HG02798 (cell line): ENCODE measurements at regions not wholly inside any gene's neighbourhood (a gene's known extent, or its start where the extent isn't known, plus 50 kb on each side); places are given as distances from the start of the nearest gene placed in this dataset.
A peak's percentile ranks its signal among the peaks of the same experiment; 100 is the strongest.

Experiments used
- ATAC-seq: cut with Tn5 transposase; IDR thresholded peaks from one replicate; pipeline ENCODE4 v1.9.1; 2021; ENCODE audit warnings: mild to moderate bottlenecking; ENCODE audit not compliant: unreplicated experiment, poor library complexity

- peak; percentile 81 for ATAC-seq
Observed at GRCh38 chr7:33750177-33750576, 155.2 kb upstream of the BMPER start.

- ATAC-seq, result no peak
Observed at GRCh38 chr7:33751443-33751842, 153.9 kb upstream of the BMPER start.

GRCh38 chr7:33753881-33754525 is 151.3 kb upstream of the BMPER start:
- no peak for ATAC-seq

GRCh38 chr7:33754933-33755928 is 150.1 kb upstream of the BMPER start:
- ATAC-seq, result no peak

- ATAC-seq, result no peak
Observed at GRCh38 chr7:33757050-33757449, 148.3 kb upstream of the BMPER start.

GRCh38 chr7:33757563-33758165 is 147.7 kb upstream of the BMPER start:
- no peak for ATAC-seq

- ATAC-seq, result no peak
Observed at GRCh38 chr7:33760146-33760545, 145.2 kb upstream of the BMPER start.

GRCh38 chr7:33760834-33761233 is 144.5 kb upstream of the BMPER start:
- ATAC-seq, result no peak

- ATAC-seq, result no peak
Observed at GRCh38 chr7:33761449-33762080, 143.8 kb upstream of the BMPER start.

GRCh38 chr7:33762151-33762910 is 143.0 kb upstream of the BMPER start:
- ATAC-seq, result no peak

- no peak for ATAC-seq
Observed at GRCh38 chr7:33762911-33763306, 142.4 kb upstream of the BMPER start.

- no peak for ATAC-seq
Observed at GRCh38 chr7:33764752-33765451, 140.4 kb upstream of the BMPER start.

GRCh38 chr7:33766405-33766804 is 138.9 kb upstream of the BMPER start:
- ATAC-seq, result no peak

GRCh38 chr7:33769930-33770329 is 135.4 kb upstream of the BMPER start:
- ATAC-seq, result no peak

- ATAC-seq, result no peak
Observed at GRCh38 chr7:33770576-33770975, 134.8 kb upstream of the BMPER start.

- ATAC-seq, result no peak
Observed at GRCh38 chr7:33771422-33771821, 133.9 kb upstream of the BMPER start.

- no peak for ATAC-seq
Observed at GRCh38 chr7:33773053-33773452, 132.3 kb upstream of the BMPER start.

GRCh38 chr7:33774762-33775523 is 130.4 kb upstream of the BMPER start:
- no peak for ATAC-seq

- no peak for ATAC-seq
Observed at GRCh38 chr7:33775790-33776189, 129.5 kb upstream of the BMPER start.
